HG02870 (cell line): ENCODE measurements at regions not wholly inside any gene's neighbourhood (a gene's known extent, or its start where the extent isn't known, plus 50 kb on each side); places are given as distances from the start of the nearest gene placed in this dataset.

Experiments
- ATAC-seq: cut with Tn5 transposase; IDR thresholded peaks from one replicate; pipeline ENCODE4 v1.9.1; 2021; ENCODE audit warnings: mild to moderate bottlenecking, moderate library complexity; ENCODE audit not compliant: unreplicated experiment

DNA sequence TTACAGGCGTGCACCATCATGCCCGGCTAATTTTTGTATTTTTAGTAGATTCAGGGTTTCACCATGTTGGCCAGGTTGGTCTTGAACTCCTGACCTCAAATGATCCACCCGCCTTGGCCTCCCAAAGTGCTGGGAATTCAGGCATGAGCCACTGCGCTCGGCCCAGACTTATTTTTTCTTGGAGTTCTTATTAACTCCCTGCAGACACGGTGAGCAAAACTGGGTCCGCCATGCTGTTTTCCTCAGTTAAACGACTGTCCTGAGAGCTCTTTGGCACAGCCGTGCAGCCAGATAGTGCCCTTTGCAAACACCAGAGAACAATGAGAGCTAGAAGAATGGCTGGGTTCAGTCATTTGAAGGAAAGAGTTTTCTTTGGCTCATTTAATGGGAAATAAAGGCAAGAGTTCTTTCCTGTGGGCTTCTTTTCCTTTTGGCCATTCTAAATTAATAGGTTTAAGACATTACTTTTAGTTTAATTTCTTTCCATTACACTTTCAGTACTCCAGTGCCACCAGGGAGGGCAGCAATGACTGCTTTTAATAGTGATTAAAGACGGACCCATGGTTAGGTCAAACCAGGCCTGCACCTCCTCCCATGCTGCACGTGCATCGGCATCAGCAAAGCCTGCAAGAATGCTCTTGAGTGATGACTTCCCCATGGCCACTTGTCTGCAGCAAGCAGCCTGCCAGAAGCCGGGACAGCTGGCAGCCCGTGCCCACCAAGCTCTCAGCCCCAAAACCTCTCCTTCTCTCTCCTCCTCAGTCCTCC lies 60.7 kb downstream of the VCPKMT start:
- no peak for ATAC-seq

DNA sequence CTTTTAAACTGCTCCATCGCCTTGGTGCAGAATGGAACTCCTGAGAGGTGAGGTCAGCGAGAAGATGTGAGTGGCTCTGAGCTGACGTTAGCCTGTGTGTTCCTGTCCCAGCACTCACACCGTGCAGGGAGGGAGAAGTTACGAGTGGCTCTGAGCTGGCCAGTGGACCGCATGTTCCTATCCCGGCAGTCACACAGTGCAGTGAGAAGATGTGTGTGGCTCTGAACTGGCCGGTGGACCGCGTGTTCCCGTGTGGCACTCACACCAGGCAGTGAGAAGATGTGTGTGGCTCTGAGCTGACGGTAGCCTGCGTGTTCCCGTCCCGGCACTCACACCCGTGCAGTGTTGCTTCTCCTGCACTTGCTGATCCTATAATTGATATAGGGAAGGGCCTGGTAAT lies 59.9 kb downstream of the VCPKMT start:
- no peak for ATAC-seq

DNA sequence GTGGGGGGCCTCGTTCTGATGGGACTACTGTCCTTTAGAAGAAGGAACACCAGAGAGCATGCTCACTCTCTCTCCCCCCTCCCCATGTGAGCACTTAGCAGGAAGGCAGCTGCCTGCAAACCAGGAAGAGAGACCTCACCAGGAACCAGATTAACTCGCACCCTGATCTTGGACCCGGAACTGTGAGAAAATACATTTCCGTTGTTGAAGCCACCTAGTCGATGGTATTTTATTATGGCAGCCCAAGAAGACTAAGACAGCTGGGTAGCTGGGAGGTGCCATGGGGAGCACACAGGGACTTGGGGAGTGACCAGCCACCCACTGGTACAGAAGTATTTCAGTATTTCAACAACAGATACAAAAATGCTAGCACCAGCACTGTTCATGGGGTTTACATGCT lies 59.0 kb downstream of the VCPKMT start:
- no peak for ATAC-seq

DNA sequence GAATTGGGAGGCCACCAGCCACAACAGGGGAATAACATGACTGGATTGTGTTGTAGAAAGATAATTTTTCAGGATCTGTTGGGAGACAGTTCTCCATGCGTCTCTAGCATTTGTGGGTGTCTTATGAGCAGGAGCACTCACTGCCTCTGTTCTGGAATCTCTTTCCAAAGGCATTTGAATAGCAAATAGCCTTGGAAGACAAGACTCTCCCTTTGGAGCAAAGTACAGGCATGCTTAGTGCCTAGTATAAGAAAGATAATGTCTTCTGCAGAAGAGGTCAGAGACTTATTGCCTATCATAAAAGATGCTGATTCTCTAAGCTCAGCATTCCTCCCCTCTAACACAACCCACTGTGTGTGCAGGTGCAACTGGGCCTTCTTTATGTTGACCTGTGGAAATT lies 58.3 kb downstream of the VCPKMT start:
- ATAC-seq = no peak
